T47D (cell line): ENCODE measurements at regions not wholly inside any gene's neighbourhood (a gene's known extent, or its start where the extent isn't known, plus 50 kb on each side); places are given as distances from the start of the nearest gene placed in this dataset.

Experiments
- DNase-seq, 2 experiments: peaks; one replicate each; pipeline versions ENCODE4 v3.0.0 to v3.0.0-alpha.2; 2011 to 2012; ENCODE audit warnings: low read depth in 1 of 2, low spot score in 1 of 2
- JUND ChIP-seq: IDR thresholded peaks from 2 replicates; pipeline ENCODE4 v1.6.1; 2012; ENCODE audit warnings: low read depth
- in situ Hi-C: cut with HindIII; loops from 2 replicates; pipeline ENCODE4 v1.10.0; 2016; ENCODE audit warnings: low sequenced_read_pairs, low pct_unique_long_range_greater_than_20kb

- no peak for DNase-seq
- in situ Hi-C loops: no loop called here
- TF ChIP-seq JUND: no peak
Observed at GRCh38 chr4:137347371-137347770, 184.9 kb downstream of the PCDH18 start.

- in situ Hi-C loops: no loop called here
Observed at GRCh38 chr4:137345597-137345996, 186.7 kb downstream of the PCDH18 start.

GRCh38 chr4:137343221-137343620 is 189.1 kb downstream of the PCDH18 start:
- TF ChIP-seq JUND: no peak
- DNase-seq: no peak
- in situ Hi-C loops: no loop called here

More at GRCh38 chr4:137345597-137345996, 186.7 kb downstream of the PCDH18 start:
- no peak for DNase-seq
- no peak for TF ChIP-seq JUND

GRCh38 chr4:137333031-137333430 is 199.3 kb downstream of the PCDH18 start:
- DNase-seq: no peak
- in situ Hi-C loops: no loop called here
- no peak for TF ChIP-seq JUND

- TF ChIP-seq JUND: no peak
- in situ Hi-C loops: no loop called here
- DNase-seq: no peak
Observed at GRCh38 chr4:137312257-137312656, 220.0 kb downstream of the PCDH18 start.

GRCh38 chr4:137310593-137311490 is 221.5 kb downstream of the PCDH18 start:
- TF ChIP-seq JUND: no peak
- no peak for DNase-seq
- in situ Hi-C loops: no loop called here

- DNase-seq: no peak
- no peak for TF ChIP-seq JUND
- in situ Hi-C loops: no loop called here
Observed at GRCh38 chr4:137310166-137310565, 222.1 kb downstream of the PCDH18 start.

GRCh38 chr4:137309424-137309823 is 222.9 kb downstream of the PCDH18 start:
- DNase-seq: no peak
- no peak for TF ChIP-seq JUND
- in situ Hi-C loops: no loop called here

GRCh38 chr4:137307806-137308205 is 224.5 kb downstream of the PCDH18 start:
- no peak for DNase-seq
- TF ChIP-seq JUND: no peak
- in situ Hi-C loops: no loop called here

- DNase-seq: no peak
- in situ Hi-C loops: no loop called here
Observed at GRCh38 chr4:137300776-137301175, 231.5 kb downstream of the PCDH18 start.

GRCh38 chr4:137299281-137299680 is 233.0 kb downstream of the PCDH18 start:
- in situ Hi-C loops: no loop called here
- DNase-seq: no peak
- TF ChIP-seq JUND: no peak

More at GRCh38 chr4:137300776-137301175, 231.5 kb downstream of the PCDH18 start:
- no peak for TF ChIP-seq JUND

- in situ Hi-C loops: no loop called here
- no peak for TF ChIP-seq JUND
- no peak for DNase-seq
Observed at GRCh38 chr4:137293281-137293680, 239.0 kb downstream of the PCDH18 start.

- in situ Hi-C loops: no loop called here
- no peak for TF ChIP-seq JUND
- DNase-seq: peak; percentile 9 to 53
Observed at GRCh38 chr4:137283737-137284136, 248.6 kb downstream of the PCDH18 start.
